PFSK-1 (cell line): ENCODE measurements at regions not wholly inside any gene's neighbourhood (a gene's known extent, or its start where the extent isn't known, plus 50 kb on each side); places are given as distances from the start of the nearest gene placed in this dataset.

Experiments
- FOXP2 ChIP-seq: optimal IDR thresholded peaks from 2 replicates; pipeline ENCODE3; 2011; ENCODE audit warnings: borderline replicate concordance, control low read depth, inconsistent platforms; ENCODE audit not compliant: insufficient read depth; ENCODE audit errors: extremely low read length, extremely low read depth
- POLR2AphosphoS5 ChIP-seq: IDR thresholded peaks from 2 replicates; pipeline ENCODE4 v1.6.1; 2012; ENCODE audit warnings: low read depth, mild to moderate bottlenecking, control low read depth, low read length, moderate library complexity
- SIN3A ChIP-seq: IDR thresholded peaks from 2 replicates; pipeline ENCODE4 v1.6.1; 2012; ENCODE audit warnings: mild to moderate bottlenecking, low read length, moderate library complexity, borderline replicate concordance; ENCODE audit not compliant: insufficient read depth
- TAF1 ChIP-seq: IDR thresholded peaks from 2 replicates; pipeline ENCODE4 v1.6.1; 2012; ENCODE audit warnings: low read length, control low read depth, borderline replicate concordance; ENCODE audit not compliant: insufficient read depth
- TF ChIP-seq, protein P1 (sequence below), 2 experiments: IDR thresholded peaks; 2 replicates each; pipeline versions ENCODE4 v1.6.1 to v1.8.0; 2011 to 2012; ENCODE audit warnings: low read depth in 2 of 2, low read length in 2 of 2, control low read depth in 1 of 2, inconsistent platforms in 1 of 2, mild to moderate bottlenecking in 1 of 2, moderate library complexity in 1 of 2; ENCODE audit not compliant: insufficient read depth in 1 of 2

DNA sequence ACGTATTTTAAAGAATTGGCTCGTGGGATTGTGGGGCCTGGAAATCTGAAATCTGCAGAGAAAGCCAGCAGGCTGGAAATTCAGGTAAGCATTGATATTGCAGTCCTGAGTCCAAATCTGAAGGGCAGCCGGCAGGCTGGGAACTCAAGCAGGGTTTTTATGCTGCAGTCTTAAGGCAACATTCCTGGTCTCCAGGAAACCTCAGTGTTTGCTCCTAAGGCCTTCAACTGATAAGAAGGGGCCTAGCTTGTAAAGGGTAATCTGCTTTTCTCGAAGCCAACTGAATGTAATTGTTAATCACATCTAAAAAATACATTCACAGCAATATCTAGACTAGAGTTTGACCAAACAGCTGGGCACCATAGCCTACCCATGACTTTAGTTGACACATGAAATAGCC lies 154.4 kb downstream of the EFNB2 start:
- TF ChIP-seq, protein P1, sequence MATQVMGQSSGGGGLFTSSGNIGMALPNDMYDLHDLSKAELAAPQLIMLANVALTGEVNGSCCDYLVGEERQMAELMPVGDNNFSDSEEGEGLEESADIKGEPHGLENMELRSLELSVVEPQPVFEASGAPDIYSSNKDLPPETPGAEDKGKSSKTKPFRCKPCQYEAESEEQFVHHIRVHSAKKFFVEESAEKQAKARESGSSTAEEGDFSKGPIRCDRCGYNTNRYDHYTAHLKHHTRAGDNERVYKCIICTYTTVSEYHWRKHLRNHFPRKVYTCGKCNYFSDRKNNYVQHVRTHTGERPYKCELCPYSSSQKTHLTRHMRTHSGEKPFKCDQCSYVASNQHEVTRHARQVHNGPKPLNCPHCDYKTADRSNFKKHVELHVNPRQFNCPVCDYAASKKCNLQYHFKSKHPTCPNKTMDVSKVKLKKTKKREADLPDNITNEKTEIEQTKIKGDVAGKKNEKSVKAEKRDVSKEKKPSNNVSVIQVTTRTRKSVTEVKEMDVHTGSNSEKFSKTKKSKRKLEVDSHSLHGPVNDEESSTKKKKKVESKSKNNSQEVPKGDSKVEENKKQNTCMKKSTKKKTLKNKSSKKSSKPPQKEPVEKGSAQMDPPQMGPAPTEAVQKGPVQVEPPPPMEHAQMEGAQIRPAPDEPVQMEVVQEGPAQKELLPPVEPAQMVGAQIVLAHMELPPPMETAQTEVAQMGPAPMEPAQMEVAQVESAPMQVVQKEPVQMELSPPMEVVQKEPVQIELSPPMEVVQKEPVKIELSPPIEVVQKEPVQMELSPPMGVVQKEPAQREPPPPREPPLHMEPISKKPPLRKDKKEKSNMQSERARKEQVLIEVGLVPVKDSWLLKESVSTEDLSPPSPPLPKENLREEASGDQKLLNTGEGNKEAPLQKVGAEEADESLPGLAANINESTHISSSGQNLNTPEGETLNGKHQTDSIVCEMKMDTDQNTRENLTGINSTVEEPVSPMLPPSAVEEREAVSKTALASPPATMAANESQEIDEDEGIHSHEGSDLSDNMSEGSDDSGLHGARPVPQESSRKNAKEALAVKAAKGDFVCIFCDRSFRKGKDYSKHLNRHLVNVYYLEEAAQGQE (IDR thresholded peaks at IDR 0.05; ENCODE audit: insufficient read depth in 1 of 2, low read depth in 2 of 2, low read length in 2 of 2): no peak
- TF ChIP-seq FOXP2 (no peak), POLR2AphosphoS5 (no peak), TAF1 (no peak)

DNA sequence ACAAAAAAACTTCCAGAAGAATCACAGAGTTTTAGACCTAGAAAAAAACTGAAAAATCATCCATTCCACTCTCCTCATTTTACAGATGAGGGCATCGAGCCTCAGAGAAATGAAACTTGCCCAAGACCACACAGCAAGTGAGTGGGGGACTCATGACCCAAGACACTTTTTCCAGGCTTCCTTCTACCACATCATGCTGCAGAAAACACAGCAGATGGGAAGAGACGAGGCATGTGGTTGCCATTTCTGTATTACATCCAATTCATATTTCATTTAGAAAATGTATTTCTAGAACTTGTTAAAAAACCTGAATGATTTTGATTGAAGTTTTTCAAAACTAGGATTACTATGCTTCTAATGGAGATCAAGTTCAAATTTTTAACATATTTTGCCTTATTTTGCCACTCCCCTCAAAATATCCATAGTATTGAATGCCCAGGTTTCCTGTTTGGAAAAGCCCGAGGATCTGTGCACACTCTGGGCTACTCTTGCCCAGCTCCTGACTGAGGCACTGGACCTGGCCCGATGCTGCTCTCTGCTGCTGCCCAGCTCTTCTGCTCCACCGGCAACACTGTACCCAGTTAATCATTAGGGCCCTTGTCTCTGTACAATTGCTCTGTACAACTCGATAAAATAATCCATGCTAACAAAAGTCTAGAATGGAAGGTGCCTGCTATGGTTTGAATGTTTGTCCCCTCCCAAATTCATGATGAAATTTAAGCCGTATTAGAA lies 157.4 kb downstream of the EFNB2 start:
- no peak for TF ChIP-seq POLR2AphosphoS5
- TF ChIP-seq, protein P1 (IDR thresholded peaks at IDR 0.05; ENCODE audit: insufficient read depth in 1 of 2, low read depth in 2 of 2, low read length in 2 of 2): no peak

DNA sequence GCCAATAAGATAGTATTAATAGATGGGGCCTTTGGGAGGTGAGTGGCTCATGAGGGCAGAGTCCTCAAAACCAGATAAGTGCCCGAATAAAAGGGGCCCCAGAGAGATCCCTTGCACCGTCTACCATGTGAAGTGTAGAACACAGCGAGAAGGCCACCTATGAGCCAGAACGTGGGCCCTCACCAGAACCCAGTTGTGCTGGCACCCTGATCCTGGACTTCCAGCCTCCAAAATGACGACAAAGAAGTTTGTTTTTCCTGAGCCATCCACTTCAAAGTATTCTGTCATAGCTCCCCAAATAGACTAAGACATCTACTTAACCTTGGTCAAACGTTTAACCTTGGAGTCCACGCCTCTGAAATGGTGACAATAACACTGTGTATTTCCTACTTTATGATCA lies 158.1 kb downstream of the EFNB2 start:
- TF ChIP-seq FOXP2: no peak
- no peak for TF ChIP-seq SIN3A
- no peak for TF ChIP-seq POLR2AphosphoS5
- TF ChIP-seq TAF1: no peak
- TF ChIP-seq, protein P1 (IDR thresholded peaks at IDR 0.05; ENCODE audit: insufficient read depth in 1 of 2, low read depth in 2 of 2, low read length in 2 of 2): no peak

DNA sequence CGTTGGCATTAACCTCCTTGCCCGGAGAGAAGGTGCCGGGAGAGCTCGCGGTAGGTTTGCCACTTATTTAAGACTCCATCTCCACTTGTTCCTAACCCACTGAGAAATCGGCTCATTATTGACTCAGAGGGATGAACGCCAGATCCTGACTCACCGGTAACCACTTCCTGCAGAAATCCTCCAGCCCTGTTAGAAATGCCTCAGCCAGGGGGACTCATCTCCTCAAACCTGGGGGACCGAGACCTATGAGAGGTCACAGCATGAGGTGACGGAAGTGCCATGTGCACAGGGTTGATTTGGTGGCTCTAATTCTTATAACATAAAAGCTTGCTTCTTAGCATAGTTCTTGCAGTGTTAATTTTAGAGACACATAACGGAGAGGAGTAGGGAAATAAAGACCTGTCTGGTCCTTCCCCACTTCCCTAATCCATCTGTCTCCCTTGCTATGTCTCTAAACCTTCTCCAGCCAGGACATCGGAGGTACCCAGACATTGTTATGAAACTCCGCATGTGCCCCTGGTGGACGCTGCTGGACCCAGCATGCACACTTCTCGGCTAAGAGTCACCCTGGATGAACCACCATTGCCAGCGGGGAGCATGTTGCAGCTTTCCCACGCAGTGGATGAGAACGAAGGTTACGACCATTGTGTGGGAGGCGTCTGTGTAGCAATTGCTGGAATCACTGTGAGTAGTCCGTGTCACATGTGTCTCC lies 158.9 kb downstream of the EFNB2 start:
- no peak for TF ChIP-seq POLR2AphosphoS5
- peak; percentile 13 for TF ChIP-seq FOXP2
- TF ChIP-seq, protein P1 (IDR thresholded peaks at IDR 0.05; ENCODE audit: insufficient read depth in 1 of 2, low read depth in 2 of 2, low read length in 2 of 2): no peak
- no peak for TF ChIP-seq TAF1
- TF ChIP-seq SIN3A: no peak

DNA sequence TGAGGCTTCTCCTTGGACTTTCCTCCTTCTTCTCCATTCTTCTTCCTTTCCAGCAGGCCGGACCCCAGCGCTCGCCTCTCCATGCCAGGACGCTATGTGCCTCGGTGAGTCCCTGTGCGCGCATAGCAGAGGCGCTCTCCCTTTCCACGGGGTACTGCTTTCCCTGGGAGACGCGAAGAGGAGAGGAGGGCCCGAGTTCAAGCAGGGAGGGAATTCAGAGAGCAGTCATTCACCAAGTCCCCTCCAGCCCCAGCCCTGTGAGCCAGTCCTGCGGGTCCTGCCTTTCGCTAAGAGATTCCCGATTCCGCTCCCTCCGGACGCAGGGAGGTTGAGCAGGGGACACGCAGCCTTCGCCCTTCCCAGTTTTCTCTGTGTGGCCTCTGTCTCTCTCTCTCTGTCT lies 160.4 kb downstream of the EFNB2 start:
- TF ChIP-seq POLR2AphosphoS5 (no peak), TAF1 (no peak), FOXP2 (no peak), SIN3A (no peak)
- TF ChIP-seq, protein P1 (IDR thresholded peaks at IDR 0.05; ENCODE audit: insufficient read depth in 1 of 2, low read depth in 2 of 2, low read length in 2 of 2): no peak
